Dermis microvascular lymphatic vessel endothelial cell (primary cell): ENCODE measurements at regions not wholly inside any gene's neighbourhood (a gene's known extent, or its start where the extent isn't known, plus 50 kb on each side); places are given as distances from the start of the nearest gene placed in this dataset.

Experiments used
- DNase-seq, 2 donors: peaks; one replicate each; pipeline versions ENCODE4 v3.0.0 to v3.0.0-alpha.2; 2010; ENCODE audit warnings: low read depth in 2 of 2

- no peak for DNase-seq
These were observed 311.3 kb downstream of the TNS1 start for GRCh38 chr2:217691516-217691915.

DNA sequence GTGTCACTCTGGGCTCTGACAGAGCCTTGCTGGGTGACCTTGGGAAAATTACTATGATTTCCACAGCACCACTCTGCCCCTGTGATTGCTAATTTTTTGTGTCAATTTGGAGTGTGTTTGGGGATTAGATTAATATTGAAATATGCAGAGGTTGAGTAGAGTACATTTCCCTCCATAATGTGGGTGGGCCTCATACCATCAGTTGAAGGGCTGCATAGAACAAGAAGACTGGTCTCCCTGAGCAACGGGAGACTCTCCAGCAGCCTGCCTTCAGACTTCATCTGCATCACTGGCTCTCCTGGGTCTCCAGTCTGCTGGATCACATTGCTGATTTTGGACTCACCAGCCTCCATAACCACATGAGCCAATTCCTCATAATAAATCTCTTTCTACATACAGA, 313.7 kb downstream of the TNS1 start:
- DNase-seq = no peak

DNA sequence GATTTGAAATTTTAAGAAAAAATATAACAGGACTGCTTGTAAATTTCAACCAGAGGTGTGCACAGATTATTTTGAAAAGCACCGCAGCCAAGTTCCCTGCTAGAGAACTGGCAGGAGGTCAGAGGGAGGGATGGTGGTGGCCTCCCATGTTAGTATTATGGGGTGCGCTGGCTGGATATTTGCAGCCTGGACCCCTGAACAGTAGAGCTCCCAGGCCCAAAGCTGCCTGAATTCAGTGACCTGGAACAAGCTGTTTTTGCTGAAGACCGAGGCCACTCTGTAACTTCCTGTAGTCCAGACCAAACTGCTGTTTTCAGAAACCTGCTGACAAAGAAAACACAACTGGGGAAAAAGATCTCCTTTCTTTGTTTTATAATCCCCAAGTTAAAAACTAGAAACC, 314.3 kb downstream of the TNS1 start:
- no peak for DNase-seq

- no peak for DNase-seq
These were observed 315.0 kb downstream of the TNS1 start for GRCh38 chr2:217687771-217688170.

DNA sequence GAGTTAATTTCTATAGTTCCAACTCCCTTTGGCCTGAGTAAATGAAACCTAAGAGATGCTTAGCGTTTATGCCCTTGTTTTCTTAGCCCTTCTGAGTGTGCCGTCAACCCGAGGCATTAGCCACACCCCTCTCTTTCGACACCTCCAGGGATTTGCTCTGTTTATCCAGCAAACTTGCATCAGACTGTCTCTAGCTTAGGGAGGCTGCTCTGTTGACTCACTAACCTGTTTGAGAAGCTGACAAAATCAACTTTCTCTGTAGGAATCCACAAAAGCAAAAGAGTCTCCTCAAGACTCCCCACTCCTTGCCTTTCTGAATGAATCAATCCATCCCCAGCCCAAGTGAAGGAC, 317.6 kb downstream of the TNS1 start:
- no peak for DNase-seq

- no peak for DNase-seq
These were observed 318.2 kb downstream of the TNS1 start for GRCh38 chr2:217684431-217685254.

DNA sequence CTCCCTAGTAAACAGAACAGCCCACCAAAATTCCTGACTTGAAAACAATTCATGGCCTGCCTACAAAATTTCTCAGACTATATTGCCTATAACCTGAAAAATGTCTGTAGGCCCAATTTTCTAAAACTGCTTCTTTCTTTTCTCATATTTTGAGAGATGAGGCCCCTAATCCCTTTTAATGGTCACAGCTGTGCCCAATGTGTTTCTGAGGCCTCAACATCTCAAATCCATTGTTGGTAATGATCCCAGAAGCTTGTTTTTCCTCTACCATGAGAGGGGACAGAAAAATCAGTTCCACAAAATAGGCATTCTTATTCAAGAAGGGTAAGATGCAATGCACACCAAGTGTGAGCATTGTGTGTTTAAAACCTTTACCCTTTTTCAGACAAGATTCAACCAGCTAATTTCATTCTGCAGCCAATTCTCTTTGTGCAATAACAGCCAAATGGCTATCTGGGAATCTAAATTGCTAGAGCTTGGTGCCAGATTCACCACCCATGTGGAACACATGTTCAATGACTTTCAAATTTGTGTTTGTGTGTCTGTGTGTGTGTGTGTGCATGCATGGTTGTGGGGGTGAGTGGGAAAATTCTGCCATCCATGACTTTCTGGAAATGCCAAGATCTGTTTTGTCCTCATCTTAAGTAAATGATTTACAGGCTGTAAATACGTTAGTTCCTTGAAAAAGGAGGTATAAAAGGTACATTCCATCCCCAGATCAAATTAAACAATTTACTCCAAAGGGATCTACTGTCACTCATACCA, 319.5 kb downstream of the TNS1 start:
- no peak for DNase-seq

DNA sequence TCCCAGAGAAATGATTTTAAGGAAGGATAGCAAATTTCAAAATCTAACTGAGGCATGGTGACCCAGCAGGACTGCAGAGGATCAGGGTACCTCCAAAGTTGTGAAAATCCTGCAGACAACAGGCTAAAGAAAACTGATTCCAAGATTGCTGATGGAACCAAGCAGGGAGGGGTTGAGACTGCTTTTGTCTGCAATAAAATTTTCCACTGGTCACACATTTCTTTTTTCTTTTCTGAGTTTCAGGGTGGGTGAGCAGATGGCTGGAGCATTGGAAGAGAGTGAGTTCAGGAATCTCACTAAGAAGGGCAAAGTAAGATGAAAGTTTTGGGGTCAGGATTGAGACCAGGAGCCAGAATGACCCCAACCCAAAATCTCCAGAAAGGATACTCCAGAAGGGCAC, 321.0 kb downstream of the TNS1 start:
- DNase-seq = no peak

DNA sequence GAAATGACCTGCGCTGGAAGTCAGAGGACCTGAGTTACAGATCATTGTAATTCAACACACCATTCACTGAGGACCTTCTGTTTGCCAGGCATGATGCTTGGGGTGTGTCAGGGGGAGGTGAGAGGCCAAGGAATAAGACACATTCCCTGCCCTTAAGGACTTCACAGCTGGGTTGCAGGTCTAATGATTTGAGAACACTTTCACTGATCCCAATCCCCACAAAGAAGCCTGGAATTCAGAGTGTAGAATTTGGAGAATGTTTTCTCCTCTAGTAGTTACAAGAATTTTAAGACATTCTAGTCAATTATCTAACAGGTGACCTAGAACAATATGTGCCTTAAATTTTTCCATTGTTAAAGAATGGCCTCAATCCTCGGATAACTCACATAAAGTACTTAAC, 322.4 kb downstream of the TNS1 start:
- DNase-seq = no peak

DNA sequence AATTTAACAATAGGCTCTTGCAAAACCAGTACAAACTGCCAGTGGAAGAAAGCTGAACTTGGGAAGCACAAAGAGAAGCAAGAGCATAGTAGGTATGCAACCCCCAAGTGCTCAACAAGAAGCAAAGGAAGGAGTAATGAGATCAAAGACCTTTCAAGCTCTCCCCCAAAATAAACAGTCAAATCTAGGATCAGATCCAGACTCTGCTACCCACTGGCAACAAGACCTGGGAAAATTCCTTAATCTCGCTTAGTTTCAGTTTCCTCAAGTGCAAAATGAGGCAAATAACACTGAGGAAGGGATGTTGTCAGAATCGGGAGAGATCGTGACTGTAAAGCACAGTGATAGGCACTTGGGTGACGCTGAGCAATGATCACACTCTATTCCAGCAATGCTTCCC, 329.2 kb downstream of the TNS1 start:
- DNase-seq = no peak

- DNase-seq = no peak
These were observed 330.3 kb downstream of the TNS1 start for GRCh38 chr2:217672472-217672871.

- DNase-seq = no peak
These were observed 330.9 kb downstream of the TNS1 start for GRCh38 chr2:217671871-217672270.

DNA sequence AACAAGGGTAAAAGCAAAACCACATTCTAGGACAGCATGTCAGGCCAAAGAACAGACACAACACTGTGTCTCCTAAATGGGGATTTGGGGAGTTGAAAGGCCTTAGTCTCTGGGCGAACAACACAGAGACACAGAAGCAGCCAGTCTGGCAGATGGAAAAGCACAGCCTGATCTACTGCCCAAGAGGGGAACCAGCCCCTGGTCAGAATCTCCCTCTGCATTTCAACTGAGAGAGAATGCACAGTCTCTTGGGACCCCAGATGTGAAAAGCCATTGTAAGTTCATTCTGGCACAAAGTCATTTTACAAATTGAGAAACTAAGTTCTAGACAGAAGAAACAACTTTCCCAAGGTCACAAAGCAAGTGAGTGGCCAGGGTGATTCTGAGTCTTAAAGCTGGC, 331.7 kb downstream of the TNS1 start:
- no peak for DNase-seq

DNA sequence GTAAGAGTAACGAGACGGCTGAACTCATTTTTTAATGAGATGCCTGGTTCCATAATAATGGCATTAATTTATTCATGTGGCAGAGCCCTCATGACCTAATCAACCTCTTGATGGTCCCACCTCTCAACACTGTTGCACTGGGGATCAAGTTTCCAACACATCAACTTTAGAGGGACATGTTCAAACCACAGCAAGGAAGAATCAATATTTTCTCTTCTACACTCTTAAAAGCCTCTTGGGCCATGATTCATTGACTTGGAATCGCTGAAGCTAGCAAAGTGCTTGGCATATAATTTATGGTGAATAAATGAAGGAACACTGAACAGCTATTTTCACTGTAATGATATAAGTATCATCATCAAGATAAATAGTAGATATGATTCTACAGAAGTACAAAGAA, 333.0 kb downstream of the TNS1 start:
- DNase-seq = no peak

DNA sequence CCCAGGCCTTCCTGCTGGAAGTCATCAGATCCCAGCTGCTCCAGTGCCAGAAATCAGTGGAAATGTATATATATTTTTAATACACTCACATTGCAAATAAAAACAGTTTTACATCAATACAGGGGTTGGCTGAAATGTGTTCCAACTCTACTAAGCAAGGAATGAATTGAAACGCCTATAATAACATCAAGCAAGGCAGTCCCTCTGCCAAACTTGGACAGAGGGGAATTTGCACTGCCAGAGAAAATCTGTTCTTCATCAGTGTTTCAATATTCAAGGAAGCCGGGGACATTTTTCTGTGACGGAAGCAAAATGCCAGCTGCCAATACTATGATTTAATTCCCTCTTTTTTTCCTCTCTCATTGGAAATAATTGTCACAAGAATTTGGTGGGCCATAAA, 335.3 kb downstream of the TNS1 start:
- DNase-seq = no peak

DNA sequence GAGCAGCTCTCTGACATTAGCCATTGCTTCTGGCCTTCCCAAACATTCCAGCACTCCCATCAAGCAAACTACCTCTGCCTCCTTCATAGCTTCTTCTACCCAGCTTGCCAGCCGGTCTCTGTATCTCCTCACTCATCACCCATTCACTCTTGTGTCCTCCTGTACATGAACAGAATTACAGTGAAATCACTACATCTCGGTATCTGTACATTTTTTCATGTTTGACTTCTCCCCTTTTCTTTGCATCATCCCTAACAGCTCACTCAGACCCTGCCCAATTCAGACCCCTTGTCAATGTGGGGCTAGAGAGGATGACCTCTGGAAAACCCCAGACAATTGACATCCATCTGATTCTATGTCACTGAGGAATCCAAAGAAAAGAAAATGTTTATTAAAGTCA, 335.8 kb downstream of the TNS1 start:
- no peak for DNase-seq

- DNase-seq = no peak
These were observed 336.5 kb downstream of the TNS1 start for GRCh38 chr2:217666338-217666737.

- DNase-seq = no peak
These were observed 338.0 kb downstream of the TNS1 start for GRCh38 chr2:217664761-217665160.

GRCh38 chr2:217662984-217663602, 339.7 kb downstream of the TNS1 start:
- DNase-seq = no peak

DNA sequence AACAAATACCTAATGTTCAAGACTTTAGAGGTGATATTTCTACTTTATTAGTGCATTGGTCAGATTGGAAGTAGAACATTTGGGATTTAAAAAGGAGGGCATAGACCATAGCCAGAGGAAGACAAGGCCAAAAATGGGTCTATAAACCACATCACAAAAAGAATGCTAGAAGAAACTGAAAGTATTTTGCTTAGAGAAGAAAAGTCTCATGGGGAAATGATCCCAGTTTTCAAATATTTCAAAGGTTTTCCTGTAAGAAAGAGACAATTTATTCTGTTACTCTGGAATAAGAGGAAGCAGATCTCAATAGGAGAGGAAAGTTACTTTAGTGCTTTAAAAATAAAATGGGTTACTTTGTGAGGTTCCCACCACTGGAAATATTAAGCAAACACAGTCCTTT, 341.4 kb downstream of the TNS1 start:
- DNase-seq = no peak

DNA sequence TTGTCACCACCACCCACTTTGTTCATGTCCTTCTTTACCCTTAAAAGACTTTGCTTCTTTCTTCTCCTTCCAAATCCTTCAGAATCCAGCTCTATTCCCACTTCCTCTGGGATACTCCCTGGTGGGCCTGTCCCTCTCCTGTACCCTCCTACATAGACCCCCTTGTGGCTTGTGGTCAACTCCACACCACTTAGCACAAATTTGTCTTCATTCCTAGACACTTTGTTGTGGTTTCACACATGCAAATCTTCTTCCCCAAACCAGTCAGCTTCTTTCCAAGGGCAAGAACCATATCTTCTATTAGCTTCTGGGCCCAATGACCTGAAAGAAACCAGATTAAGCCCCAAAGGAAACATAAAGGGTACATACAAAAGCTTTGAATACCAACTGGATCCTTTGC, 342.4 kb downstream of the TNS1 start:
- no peak for DNase-seq

DNA sequence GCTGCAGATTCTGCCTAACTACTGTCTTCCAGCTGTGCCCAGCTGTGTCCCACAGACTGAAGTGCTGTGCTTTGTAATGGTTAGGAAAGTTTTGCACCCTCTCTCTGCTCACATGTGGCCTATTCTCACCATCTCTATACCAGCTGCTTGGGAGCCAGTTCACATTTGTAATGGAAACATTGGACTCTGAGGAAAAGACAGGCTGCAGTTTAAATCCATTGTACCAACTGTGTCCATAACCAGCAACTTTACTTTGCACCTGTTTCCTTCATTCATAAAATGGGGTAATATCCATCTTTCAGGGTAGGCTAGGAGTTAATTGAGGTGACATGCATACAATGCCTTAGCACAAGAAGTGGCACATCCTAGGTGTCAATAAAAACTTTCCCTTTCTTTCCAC, 344.0 kb downstream of the TNS1 start:
- DNase-seq = no peak

DNA sequence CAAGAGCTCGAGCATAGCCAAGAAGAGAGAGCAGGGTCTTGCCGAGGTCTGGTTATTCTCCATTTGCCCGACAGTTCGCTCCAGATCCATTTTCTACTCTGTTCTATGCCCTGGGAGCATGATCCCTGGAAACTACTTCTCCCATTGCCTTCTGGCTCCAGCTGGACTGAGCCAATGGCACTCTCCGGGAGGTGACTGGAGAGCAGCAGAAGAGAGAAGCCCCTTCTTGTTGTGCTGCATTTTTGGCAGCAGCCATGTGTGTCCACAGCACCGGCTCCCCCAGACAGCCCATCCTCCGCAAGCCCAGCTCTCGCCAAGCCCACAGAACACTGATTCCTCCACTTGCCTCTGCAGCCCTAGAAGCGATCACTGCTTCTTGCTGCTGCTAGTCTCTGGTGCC, 345.5 kb downstream of the TNS1 start:
- DNase-seq = no peak
